ENCODE measurements at regions not wholly inside any gene's neighbourhood (a gene's known extent, or its start where the extent isn't known, plus 50 kb on each side); places are given as distances from the start of the nearest gene placed in this dataset.

GRCh38 chr11:69888483-69889181 is 69.4 kb upstream of the FGF3 start (continued):
- TF ChIP-seq DZIP1 (CRISPR knock-in tag; IDR thresholded peaks at IDR 0.05), result no peak
- no peak for TF ChIP-seq HDAC6 (IDR thresholded peaks at IDR 0.05; ENCODE audit: low read depth, low read length)
- TF ChIP-seq ZNF276 (CRISPR knock-in tag; IDR thresholded peaks at IDR 0.05; ENCODE audit: low read depth), result no peak
- no peak for TF ChIP-seq EHMT2 (IDR thresholded peaks at IDR 0.05; ENCODE audit: borderline replicate concordance, low read depth, low read length)
- no peak for TF ChIP-seq ZNF747 (CRISPR knock-in tag; IDR thresholded peaks at IDR 0.05; ENCODE audit: borderline replicate concordance)
- no peak for TF ChIP-seq KDM5A (IDR thresholded peaks at IDR 0.05; ENCODE audit: borderline replicate concordance, low read length)
- no peak for TF ChIP-seq ZBTB10 (CRISPR knock-in tag; IDR thresholded peaks at IDR 0.05; ENCODE audit: borderline replicate concordance)
- TF ChIP-seq HNRNPUL1 (IDR thresholded peaks at IDR 0.05; ENCODE audit: low read depth, low read length), result no peak
- TF ChIP-seq SALL1 (CRISPR knock-in tag; IDR thresholded peaks at IDR 0.05), result 0 out of 2 replicates have a peak, but pooled peaks have one; percentile 12
- TF ChIP-seq JDP2 (CRISPR knock-in tag; IDR thresholded peaks at IDR 0.05; ENCODE audit: borderline replicate concordance), result no peak
- no peak for TF ChIP-seq FOXA1 (IDR thresholded peaks at IDR 0.05)
- peak; percentile 44 for TF ChIP-seq FOXA1 (CRISPR knock-in tag; IDR thresholded peaks at IDR 0.05)
- no peak for TF ChIP-seq ZNF878 (CRISPR knock-in tag; IDR thresholded peaks at IDR 0.05)
- TF ChIP-seq CTCF (CRISPR knock-in tag; IDR thresholded peaks at IDR 0.05), result peak; percentile 89
- TF ChIP-seq ZNF513 (CRISPR knock-in tag; conservative IDR thresholded peaks at IDR 0.05), result no peak
- no peak for TF ChIP-seq ARHGAP35 (CRISPR knock-in tag; IDR thresholded peaks at IDR 0.05; ENCODE audit: borderline replicate concordance)
- TF ChIP-seq FOXP1 (IDR thresholded peaks at IDR 0.05), result no peak
- 0 out of 2 replicates have a peak, but pooled peaks have one; percentile 16 for TF ChIP-seq FOXP1 (CRISPR knock-in tag; IDR thresholded peaks at IDR 0.05)
- TF ChIP-seq ZNF607 (CRISPR knock-in tag; IDR thresholded peaks at IDR 0.05; ENCODE audit: borderline replicate concordance), result no peak
- peak; percentile 71; the same call in 1 of the 2 replicates for TF ChIP-seq FOXO1 (CRISPR knock-in tag; IDR thresholded peaks at IDR 0.05)

Measured in HepG2 (cell line).